ENCODE measurements at regions not wholly inside any gene's neighbourhood (a gene's known extent, or its start where the extent isn't known, plus 50 kb on each side); places are given as distances from the start of the nearest gene placed in this dataset.

- TF ChIP-seq EZH2 (IDR thresholded peaks at IDR 0.05; ENCODE audit: borderline replicate concordance, low read depth, low read length, poor library complexity, severe bottlenecking) (no peak), CTCF (conservative IDR thresholded peaks at IDR 0.05; ENCODE audit: low read depth, low read length) (no peak)
- Histone ChIP-seq H3K9me3 (ENCODE audit: low read depth, low read length, poor library complexity, severe bottlenecking) (no peaks in the 10 kb centered on the region), H3K4me1 (ENCODE audit: insufficient read depth, low read length, poor library complexity, severe bottlenecking) (no peaks in the 10 kb centered on the region), H3K27ac (ENCODE audit: low read depth, low read length, poor library complexity, severe bottlenecking) (no peak overlapping the region), H3K27me3 (replicated peaks; ENCODE audit: insufficient read depth, low read depth, low read length, poor library complexity) (no peaks in the 10 kb centered on the region), H3K4me3 (ENCODE audit: low read depth, low read length, poor library complexity, severe bottlenecking) (no peak overlapping the region), H3K36me3 (ENCODE audit: insufficient read depth, low read length, poor library complexity, severe bottlenecking) (no peaks in the 10 kb centered on the region)
- DNase-seq (ENCODE audit: low spot score): no peak
- intact Hi-C loops (cut with micrococcal nuclease; ENCODE audit: unreplicated experiment): no loop called here
- no TSS peak for BruUV-seq (replicated peaks)
- ChIA-PET CTCF (no interaction called here), POLR2A (ENCODE audit: low non-redundant PET) (no interaction called here)
Observed at GRCh38 chr4:96991083-96991482, 1151.2 kb downstream of the PDHA2 start.

GRCh38 chr4:96992443-96992842 lies 1150.8 kb downstream of the STPG2 start:
- no peaks in the 10 kb centered on the region for H3K36me3 ChIP-seq (ENCODE audit: insufficient read depth, low read length, poor library complexity, severe bottlenecking)
- no peak overlapping the region for H3K4me3 ChIP-seq (ENCODE audit: low read depth, low read length, poor library complexity, severe bottlenecking)
- no peak for DNase-seq (ENCODE audit: low spot score)
- H3K9me3 ChIP-seq (ENCODE audit: low read depth, low read length, poor library complexity, severe bottlenecking): no peaks in the 10 kb centered on the region
- H3K27me3 ChIP-seq (replicated peaks; ENCODE audit: insufficient read depth, low read depth, low read length, poor library complexity): no peaks in the 10 kb centered on the region
- intact Hi-C loops (cut with micrococcal nuclease; ENCODE audit: unreplicated experiment): no loop called here
- ChIA-PET POLR2A (ENCODE audit: low non-redundant PET) (no interaction called here), CTCF (no interaction called here)
- no peak for TF ChIP-seq CTCF (conservative IDR thresholded peaks at IDR 0.05; ENCODE audit: low read depth, low read length)
- TF ChIP-seq EZH2 (IDR thresholded peaks at IDR 0.05; ENCODE audit: borderline replicate concordance, low read depth, low read length, poor library complexity, severe bottlenecking): no peak
- no peak overlapping the region for H3K27ac ChIP-seq (ENCODE audit: low read depth, low read length, poor library complexity, severe bottlenecking)
- no peaks in the 10 kb centered on the region for H3K4me1 ChIP-seq (ENCODE audit: insufficient read depth, low read length, poor library complexity, severe bottlenecking)
- no TSS peak for BruUV-seq (replicated peaks)

GRCh38 chr4:96993560-96993959 lies 1149.7 kb downstream of the STPG2 start:
- no peaks in the 10 kb centered on the region for H3K9me3 ChIP-seq (ENCODE audit: low read depth, low read length, poor library complexity, severe bottlenecking)
- ChIA-PET POLR2A (ENCODE audit: low non-redundant PET) (no interaction called here), CTCF (no interaction called here)
- no peak overlapping the region for H3K27ac ChIP-seq (ENCODE audit: low read depth, low read length, poor library complexity, severe bottlenecking)
- no peak overlapping the region for H3K4me3 ChIP-seq (ENCODE audit: low read depth, low read length, poor library complexity, severe bottlenecking)
- intact Hi-C loops (cut with micrococcal nuclease; ENCODE audit: unreplicated experiment): no loop called here
- no TSS peak for BruUV-seq (replicated peaks)
- H3K27me3 ChIP-seq (replicated peaks; ENCODE audit: insufficient read depth, low read depth, low read length, poor library complexity): no peaks in the 10 kb centered on the region
- H3K4me1 ChIP-seq (ENCODE audit: insufficient read depth, low read length, poor library complexity, severe bottlenecking): no peaks in the 10 kb centered on the region
- H3K36me3 ChIP-seq (ENCODE audit: insufficient read depth, low read length, poor library complexity, severe bottlenecking): no peaks in the 10 kb centered on the region
- DNase-seq (ENCODE audit: low spot score): no peak
- no peak for TF ChIP-seq CTCF (conservative IDR thresholded peaks at IDR 0.05; ENCODE audit: low read depth, low read length)
- no peak for TF ChIP-seq EZH2 (IDR thresholded peaks at IDR 0.05; ENCODE audit: borderline replicate concordance, low read depth, low read length, poor library complexity, severe bottlenecking)

Measured in A673 (cell line).